NCI-H2081 treated with DMSO at 0.1 percent for 48 hours (cell line): ENCODE measurements at regions not wholly inside any gene's neighbourhood (a gene's known extent, or its start where the extent isn't known, plus 50 kb on each side); places are given as distances from the start of the nearest gene placed in this dataset.

Experiments used
- DNase-seq: peaks from one replicate; lab custom pipeline; 2025; lab: John Stamatoyannopoulos, UW

DNA sequence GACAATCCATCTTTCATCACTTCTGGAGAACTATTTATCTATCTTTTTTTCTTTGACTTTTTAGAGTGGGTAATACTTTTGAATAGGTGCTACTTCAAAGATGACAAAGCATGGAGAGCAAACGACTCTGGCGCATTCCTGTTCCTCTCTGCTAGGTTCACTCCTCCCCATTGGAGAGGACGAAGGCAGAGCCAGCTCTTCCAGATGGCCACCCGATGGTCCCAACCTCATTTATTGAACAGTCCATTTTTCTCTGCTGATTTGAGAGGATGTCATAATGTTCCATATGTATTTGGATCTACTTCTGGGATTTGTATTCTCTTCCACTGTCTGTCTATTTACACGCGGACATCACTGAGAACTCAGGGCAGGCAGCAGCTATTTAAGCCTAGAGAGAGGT, 284.3 kb upstream of the CXCR4 start:
- DNase-seq: no peak

DNA sequence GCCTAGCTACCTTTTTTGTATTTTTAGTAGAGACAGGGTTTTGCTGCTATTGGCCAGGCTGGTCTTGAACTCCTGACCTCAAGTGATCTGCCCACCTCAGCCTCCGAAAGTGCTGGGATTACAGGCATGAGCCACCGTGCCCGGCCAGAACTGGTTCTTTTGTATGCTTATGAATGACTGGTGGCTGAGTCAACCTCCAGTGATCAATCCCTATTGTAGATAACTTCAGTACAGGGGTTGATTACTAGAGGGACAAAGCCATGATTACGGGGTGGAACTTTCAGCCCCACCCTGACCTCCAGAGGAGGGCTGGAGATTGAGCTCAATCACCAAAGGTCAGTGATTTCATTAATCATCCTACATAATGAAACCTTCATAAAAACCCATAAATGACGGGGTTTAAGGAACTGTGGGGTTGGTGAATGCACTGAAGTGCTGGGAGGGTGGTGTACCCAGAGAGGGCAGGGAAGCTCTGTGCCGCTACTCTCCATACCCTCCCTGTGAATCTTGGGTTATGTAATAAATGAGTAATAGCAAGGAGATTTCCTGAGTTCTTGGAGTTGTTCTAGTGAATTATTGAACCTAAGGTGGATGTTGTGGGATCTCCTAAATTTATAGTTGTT, 281.8 kb upstream of the CXCR4 start:
- DNase-seq: no peak

DNA sequence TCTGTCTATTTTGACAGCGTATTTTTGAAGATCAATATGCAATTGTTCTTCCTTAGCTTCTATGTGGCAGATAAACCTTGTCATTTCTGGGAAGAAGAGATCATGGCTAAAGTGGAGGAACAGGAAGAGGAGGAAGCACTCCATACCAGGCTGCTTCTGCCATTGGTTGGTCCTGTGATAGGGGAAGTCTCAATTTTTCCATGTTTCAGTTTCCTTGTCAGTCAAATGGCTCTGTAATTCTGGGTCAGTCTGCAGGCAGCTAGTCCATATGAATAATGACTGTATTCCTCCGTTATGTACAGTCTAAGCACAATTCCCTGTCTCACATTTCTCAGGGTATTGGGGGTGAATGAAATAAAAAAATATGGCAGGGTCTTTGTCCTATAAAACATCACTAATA, 277.6 kb upstream of the CXCR4 start:
- no peak for DNase-seq

DNA sequence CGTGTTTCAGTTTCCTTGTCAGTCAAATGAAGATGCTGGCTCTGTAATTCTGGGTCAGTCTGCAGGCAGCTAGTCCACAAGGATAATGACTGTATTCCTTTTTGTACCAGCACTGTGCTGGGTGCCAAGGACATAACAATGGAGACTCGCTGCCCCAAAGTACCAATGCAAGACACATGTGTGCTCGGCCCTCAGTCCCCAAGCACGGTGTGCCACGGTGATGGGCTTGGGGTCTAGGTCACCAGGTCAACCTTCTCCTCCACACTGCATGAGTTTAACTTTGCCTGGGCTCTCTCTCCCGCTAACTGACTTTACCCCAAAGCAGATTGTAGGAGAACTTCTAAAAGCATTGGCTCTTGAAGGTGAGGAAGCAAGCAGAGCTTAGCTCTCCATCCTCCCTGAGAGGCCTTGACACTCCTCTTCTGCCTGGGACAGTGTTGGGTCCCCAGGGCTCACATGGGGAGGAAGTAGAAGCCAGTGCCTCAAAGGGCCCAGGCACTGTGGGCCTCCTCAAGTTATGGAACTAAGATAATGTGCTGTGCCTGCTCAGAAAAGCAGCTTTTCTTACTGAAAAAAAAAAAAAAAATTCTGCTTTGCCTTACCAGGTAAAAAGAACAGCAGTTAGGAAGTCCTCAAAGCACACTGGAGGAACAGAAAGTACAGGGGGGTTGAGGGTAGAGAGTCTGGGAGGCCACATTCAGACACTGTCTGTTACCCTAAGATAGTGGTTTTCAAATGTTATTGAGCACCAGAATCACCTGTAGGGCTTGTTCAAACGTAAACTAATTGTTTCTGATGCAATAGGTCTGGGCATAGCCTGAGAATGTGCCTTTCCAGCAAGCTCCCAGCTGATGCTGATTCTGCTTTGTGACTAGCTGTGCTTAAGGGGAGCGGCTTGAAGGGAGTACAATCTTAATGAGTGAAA, 276.4 kb upstream of the CXCR4 start:
- no peak for DNase-seq

GRCh38 chr2:136393514-136393913, 275.6 kb upstream of the CXCR4 start:
- no peak for DNase-seq

DNA sequence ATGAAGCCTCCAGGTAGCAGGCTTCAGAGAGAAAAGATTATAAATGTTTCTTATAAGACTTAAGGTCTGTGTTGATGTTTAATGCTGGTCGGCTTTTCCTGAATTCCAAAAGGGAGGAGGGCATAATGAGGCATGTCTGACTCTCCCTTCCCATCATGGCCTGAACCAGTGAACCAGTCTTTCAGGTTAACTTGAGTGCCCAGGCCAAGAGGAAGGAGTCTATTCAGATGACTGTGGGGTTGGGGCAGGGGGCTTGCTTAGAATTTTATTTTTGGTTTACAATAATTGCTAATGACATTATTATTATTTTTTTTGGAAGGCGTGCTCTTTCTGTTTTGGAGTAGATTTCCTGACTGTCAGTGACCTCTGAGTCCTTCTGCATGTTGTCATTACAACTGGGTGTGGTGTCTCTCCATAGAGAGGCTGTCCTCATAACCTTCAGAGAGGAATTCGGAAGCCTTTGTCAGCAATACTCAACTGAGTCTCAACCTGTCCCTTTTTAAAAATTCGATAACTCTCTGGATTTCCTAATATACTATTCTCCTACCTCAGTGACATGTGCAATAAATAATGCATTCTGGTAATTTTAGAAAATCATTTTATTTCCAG, 275.1 kb upstream of the CXCR4 start:
- DNase-seq: no peak

DNA sequence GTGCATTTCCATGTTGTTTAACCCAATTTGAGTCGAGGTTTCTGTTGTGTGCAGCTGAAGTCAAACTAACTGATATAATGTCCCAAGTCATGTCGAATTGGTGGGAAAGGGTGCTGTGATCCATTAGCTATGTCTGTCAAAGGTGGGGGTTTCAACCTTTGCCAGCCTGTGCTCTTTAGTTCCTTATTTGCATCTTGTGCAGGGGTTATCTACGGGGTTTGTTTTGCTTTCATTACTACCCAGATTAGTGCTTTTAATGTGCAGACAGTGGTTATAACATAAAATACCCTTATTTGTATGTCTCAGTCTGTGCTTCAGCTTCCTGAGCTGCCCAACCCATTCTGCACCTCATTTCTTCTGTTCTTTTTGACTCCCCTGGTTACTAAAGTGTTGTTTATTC, 271.9 kb upstream of the CXCR4 start:
- no peak for DNase-seq

- DNase-seq: no peak
Measured at GRCh38 chr2:136386046-136386445, 268.1 kb upstream of the CXCR4 start.

DNA sequence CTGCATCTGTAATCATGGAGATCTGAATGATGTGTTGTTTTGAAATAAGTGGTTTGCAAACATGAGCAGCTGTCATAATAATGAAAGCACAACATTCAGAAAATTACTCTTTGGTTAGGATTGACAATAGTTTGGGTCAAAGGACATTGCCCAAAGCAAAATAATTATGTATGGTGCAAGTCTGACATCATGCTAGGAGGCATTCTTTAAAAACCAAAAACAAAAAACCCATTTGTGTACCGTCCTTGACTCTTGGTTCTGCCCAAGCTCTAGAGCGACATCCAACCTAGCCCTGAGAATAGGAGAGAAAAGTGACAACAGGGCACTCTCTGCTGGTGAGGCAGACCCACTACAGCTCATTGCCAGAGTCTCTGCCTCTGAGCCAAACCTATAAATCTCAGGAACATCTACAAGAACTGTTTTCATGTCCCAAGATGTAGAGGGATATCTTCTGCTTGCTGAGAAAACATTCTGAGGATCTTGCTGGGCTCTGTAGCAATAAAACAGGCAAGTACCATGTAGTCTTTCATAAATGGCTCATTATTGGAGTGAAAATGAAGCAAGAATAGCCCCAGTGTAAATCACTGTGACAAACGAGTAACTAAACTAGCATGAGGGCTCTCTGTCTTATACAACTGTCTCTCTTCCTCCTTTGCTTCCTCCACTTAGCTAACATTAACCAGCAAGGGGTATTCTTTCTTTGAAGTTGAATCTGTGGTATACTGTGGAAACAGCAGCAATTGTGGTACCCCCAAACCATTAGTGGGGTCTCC, 266.8 kb upstream of the CXCR4 start:
- DNase-seq: no peak

DNA sequence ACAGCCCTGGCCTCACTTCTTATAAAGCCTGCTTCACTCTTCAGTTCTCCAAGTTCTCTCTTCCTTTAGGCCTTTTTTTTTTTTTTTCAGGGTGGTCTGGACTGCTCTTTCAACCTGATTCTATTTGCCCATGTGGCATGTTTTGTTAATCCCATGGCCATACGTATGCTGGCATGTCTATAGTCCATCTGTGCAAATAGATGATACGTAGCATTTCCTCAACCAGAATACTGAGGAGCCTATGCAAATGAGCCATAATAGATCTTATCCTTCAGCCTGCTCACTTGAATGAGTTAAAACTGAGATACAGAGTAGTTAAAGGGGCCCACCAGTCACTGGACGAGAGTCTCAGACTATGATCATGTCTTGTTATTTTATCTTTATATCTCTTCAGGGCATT, 265.2 kb upstream of the CXCR4 start:
- DNase-seq: no peak

DNA sequence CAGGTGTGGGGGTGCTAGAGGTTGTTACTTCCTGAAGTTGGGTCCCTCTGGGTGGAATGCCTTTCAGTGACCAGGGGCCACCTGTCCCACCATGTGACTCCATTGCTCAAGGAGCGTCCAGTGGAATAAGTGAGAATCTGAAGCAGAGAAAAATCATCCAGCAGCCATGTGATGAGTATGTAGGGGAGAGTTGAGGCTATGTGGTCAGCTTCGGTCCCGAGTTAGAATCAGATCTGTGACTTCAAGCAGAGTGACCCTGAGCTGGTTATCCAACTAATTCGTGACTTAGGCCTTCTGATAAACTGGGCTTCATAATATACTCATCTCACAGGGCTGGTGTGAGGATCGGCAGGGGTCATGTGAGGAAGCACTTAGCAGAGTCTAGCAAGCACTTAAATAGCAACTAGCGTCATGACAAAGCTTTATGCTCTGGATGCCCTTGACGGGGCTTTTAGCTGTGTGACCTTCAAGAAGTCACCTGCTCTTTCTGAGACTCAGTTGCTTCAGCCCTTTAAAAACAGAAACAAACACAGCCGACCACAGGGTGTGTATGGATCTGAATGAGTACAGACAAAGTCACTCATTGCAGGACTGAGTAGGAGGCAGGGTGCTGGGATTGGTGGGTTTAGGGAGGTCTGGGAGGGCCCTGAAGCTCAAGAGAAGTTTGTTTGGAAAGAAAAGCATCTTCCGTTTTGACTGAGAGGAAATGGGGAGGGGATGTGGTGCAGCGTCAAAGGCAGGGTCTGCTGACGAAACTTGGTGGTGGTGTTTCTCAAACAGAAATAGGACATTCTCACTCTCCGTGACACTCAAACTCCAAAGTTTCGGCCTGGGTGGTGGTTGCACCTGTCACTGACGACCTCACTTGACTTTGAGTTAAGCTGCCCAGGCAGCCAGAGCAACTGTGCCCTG, 264.0 kb upstream of the CXCR4 start:
- no peak for DNase-seq

GRCh38 chr2:136381245-136381644, 263.3 kb upstream of the CXCR4 start:
- DNase-seq: no peak

DNA sequence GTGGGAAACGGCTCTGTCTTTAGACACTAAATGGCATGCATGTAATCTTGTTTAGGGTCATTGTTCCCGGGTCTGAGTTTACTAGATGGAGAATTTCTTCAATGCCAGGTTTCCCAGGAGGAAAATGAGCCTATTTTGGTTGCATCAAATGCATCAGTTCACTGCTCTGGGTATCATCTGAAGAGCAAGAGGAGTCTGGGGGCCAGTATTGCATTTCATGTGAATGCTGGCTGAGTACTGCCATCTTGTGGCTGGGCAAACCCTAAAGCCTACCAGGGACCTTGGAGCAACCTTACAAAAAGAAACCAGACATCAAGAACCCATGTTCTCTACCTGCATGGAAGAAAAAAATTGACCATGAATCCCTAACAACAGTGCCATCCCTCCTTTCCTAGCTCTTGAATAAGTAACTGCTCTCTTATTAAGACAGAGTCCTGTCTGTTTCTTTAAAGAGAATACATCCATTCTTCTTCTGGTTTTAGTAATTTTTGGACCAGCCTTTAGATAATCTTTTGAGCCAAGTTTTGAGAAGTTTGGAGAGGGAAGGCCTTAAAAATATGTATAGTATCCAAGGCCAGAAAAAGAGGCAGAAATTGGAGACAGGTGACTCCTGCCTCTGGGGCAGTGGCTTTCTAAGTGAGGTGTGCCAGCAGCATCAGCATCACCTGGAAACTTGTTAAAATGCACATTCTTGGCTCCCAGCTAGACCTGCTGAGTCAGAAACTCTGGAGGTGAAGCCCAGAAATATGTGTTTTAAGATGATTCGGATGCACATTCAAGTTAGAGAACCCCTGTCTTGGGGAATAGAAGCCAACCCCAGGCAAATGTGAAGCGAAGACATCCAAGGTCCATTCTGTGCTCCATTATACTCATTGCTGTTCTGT, 261.0 kb upstream of the CXCR4 start:
- no peak for DNase-seq

DNA sequence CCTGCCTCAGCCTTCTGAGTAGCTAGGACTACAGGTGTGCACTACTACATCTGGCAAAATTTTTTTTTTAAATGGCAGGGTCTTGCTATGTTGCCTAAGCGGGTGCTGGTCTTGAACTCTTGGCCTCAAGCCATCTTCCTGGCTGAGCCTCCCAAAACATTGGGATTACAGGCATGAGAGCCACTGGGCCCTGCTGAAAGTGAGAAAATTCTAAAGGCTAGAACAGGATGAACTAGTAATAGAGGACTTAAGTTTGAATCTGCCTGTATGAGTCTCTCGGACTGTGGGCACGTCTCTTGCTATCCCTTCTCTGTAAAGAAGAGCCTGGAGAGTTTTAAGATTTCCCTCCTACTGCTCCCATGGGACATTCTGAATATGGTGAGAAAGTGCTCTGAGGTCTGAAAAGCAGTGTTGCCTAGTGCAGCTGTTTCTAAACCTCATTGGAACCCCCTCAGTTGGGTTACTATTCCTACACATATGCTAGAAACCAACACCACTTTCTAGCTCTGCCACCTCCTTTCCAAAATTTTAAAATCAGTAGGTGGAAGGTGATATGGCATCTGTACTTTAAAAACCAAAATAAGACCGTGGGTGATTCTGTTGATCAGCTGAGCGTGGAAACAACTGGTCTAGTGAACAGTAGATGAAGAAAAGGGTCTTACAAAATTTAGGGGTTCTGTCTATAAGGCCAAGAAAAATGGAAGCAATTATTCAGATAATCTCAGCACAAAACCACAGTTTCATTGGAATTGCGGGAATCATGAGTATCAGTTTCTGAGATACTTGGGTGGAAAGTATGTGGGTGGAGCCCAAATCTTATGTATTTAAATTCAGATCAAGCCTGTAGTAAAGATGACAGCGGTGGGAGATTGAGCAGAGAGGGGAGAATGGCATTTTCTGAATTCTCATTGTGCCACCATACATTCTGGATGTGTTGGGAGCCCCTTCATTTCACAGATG, 259.8 kb upstream of the CXCR4 start:
- no peak for DNase-seq

DNA sequence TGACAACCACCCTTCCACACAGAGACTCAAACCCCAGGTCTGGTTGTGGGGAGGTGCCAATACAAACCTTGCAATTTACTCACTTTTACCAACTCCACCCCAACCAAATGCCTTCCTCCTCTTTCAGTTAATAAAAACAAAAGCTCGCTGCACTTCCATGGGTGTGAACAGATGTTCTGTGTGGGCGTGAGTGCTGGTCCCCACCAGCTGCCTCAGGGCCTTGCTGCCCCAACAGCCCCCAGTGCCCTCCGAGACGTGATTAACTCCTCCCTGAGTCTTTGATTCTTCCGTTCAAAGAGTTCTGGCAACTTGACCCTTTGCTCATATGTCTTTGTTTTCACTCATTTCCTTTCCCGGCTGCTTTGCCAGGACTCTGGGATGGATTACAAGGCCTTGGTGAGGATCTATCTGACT, 258.9 kb upstream of the CXCR4 start:
- DNase-seq: no peak

DNA sequence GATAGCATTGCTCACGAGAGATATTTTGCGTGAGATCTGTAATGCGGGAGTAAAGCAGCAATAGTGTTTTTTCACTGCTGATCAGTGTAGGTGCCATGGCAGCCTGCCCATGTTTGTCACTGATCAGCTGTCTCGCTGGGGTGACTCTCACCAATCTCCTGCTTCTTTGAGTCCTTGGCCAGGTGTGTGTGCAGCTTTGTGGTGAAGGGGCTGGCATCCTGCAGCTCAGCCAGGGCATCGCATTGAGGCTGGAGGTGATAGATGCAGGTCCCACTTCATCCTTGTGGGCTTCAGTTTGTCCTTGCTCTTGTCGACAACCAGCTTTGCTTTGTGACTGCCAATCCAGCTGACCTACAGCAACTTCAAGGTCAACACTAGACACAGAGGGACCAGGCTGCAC, 258.3 kb upstream of the CXCR4 start:
- DNase-seq: no peak

DNA sequence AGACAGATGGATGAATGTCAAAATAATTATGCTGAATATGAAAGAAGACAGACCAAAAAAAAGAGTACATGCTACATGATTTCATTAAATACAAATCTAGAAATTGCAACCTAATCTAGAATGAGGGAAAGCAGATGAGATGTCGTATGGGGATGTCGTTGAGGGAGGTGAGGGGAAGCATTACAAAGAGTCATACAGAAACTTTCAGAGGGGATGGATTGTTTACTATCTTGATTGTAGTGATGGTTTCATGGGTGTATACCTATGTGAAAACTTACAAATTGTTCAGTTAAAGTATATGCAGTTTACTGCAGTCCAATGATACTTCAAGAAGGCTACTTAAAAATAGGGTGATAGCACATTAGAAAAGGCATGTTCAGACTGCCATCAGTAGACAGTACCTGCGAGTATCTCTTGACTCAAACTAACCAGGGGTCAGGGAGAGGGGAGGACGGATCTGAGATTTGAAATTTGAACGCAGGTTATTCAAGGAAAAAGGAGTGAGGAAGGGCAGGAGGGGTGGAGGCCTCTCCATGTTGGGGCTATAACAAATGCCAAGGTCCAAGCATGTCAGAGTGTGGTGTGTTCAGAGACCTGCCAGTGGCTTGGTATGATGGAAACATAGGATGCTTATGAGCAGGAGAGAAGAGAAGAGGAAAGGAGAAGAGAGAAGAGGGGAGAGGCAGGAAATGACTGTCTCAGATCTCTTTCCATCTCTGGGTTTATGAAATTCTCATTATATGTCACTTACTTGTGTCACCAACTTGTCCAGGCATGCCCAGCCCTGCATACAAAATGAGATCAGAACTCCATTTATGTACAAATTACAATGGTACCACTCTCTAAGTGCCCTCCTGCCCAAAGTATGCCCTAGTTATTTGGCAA, 257.3 kb upstream of the CXCR4 start:
- DNase-seq: no peak

- DNase-seq: no peak
Measured at GRCh38 chr2:136373841-136374240, 255.9 kb upstream of the CXCR4 start.
